ENCODE measurements at regions not wholly inside any gene's neighbourhood (a gene's known extent, or its start where the extent isn't known, plus 50 kb on each side); places are given as distances from the start of the nearest gene placed in this dataset.

- TF ChIP-seq TAF1 (IDR thresholded peaks at IDR 0.05; ENCODE audit: borderline replicate concordance, insufficient read depth, low read length), result no peak
- TF ChIP-seq POLR2AphosphoS5 (IDR thresholded peaks at IDR 0.05; ENCODE audit: low read depth, low read length), result no peak
These were observed 305.9 kb upstream of the SGCG start for GRCh38 chr13:22874839-22875238.
